Esophagus squamous epithelium (tissue), 4 donors: ENCODE measurements at regions not wholly inside any gene's neighbourhood (a gene's known extent, or its start where the extent isn't known, plus 50 kb on each side); places are given as distances from the start of the nearest gene placed in this dataset.

Source experiments
- POLR2A ChIP-seq, 4 donors: fragments of 450-650 bp; IDR thresholded peaks; one replicate each; pipeline ENCODE4 v1.6.1; 2017; ENCODE audit warnings: antibody characterized with exemption in 4 of 4, mild to moderate bottlenecking in 4 of 4, moderate library complexity in 3 of 4
- TF ChIP-seq, protein P1 (sequence below), 6 experiments: fragments of 450-650 bp in 4 of 6; fragments of 200-600 bp in 2 of 6; sonication (generic) in 2 of 6; IDR thresholded peaks; one replicate each; pipeline ENCODE4 v1.5.1; 2016 to 2019; ENCODE audit warnings: antibody characterized with exemption in 6 of 6, mild to moderate bottlenecking in 4 of 6, moderate library complexity in 4 of 6

DNA sequence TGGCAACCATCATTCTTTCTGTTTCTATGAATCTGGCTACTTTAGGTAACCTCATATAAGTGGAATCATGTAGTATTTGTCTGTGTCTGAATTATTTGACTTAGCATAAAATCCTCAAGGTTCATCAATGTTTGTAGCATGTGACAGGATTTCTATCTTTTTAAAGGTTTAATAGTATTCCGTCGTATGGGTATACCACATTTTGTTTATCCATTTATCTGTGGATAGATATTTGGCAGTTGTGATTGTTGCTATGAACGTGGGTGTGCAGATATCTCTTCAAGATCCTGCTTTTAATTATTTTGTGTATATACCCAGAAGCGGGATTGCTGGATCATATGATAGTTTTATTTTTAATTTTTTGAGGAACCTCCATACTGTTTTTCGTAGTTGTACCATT lies 421.7 kb downstream of the PCNX1 start:
- TF ChIP-seq, protein P1, sequence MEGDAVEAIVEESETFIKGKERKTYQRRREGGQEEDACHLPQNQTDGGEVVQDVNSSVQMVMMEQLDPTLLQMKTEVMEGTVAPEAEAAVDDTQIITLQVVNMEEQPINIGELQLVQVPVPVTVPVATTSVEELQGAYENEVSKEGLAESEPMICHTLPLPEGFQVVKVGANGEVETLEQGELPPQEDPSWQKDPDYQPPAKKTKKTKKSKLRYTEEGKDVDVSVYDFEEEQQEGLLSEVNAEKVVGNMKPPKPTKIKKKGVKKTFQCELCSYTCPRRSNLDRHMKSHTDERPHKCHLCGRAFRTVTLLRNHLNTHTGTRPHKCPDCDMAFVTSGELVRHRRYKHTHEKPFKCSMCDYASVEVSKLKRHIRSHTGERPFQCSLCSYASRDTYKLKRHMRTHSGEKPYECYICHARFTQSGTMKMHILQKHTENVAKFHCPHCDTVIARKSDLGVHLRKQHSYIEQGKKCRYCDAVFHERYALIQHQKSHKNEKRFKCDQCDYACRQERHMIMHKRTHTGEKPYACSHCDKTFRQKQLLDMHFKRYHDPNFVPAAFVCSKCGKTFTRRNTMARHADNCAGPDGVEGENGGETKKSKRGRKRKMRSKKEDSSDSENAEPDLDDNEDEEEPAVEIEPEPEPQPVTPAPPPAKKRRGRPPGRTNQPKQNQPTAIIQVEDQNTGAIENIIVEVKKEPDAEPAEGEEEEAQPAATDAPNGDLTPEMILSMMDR (IDR thresholded peaks at IDR 0.05): no peak
- TF ChIP-seq POLR2A (IDR thresholded peaks at IDR 0.05): no peak
